Spleen (tissue), 11 donors: ENCODE measurements at regions not wholly inside any gene's neighbourhood (a gene's known extent, or its start where the extent isn't known, plus 50 kb on each side); places are given as distances from the start of the nearest gene placed in this dataset.
A peak's percentile ranks its signal among the peaks of the same experiment; 100 is the strongest.

Source experiments
- DNase-seq: peaks from one replicate; pipeline ENCODE4 v3.0.0-alpha.2; 2020
- H3K27ac ChIP-seq, 8 donors: fragments of 200-600 bp; sonication (generic) in 7 of 8; 1 replicate in 4 of 8; 2 replicates in 4 of 8; pipeline versions ENCODE4 v1.5.0 to v1.8.0; 2016 to 2021; ENCODE audit warnings: inconsistent platforms in 4 of 8, mild to moderate bottlenecking in 4 of 8, moderate library complexity in 1 of 8
- H3K27me3 ChIP-seq, 7 donors: fragments of 200-600 bp; sonication (generic) in 6 of 7; replicated peaks in 1 of 7; 1 replicate in 4 of 7; 2 replicates in 3 of 7; pipeline versions ENCODE4 v1.5.0 to v1.8.0; 2016 to 2021; ENCODE audit warnings: inconsistent platforms in 3 of 7, mild to moderate bottlenecking in 1 of 7
- H3K36me3 ChIP-seq, 6 donors: fragments of 200-600 bp; sonication (generic) in 5 of 6; 1 replicate in 4 of 6; 2 replicates in 2 of 6; pipeline versions ENCODE4 v1.5.0 to v1.8.0; 2016 to 2021; ENCODE audit warnings: inconsistent platforms in 2 of 6
- H3K4me1 ChIP-seq, 6 donors: fragments of 200-600 bp; sonication (generic) in 5 of 6; 1 replicate in 3 of 6; 2 replicates in 3 of 6; pipeline versions ENCODE4 v1.5.0 to v1.8.0; 2016 to 2021; ENCODE audit warnings: inconsistent platforms in 3 of 6
- H3K4me3 ChIP-seq, 8 donors: fragments of 200-600 bp; sonication (generic) in 7 of 8; 1 replicate in 4 of 8; 2 replicates in 4 of 8; pipeline versions ENCODE4 v1.5.0 to v1.8.0; 2016 to 2021; ENCODE audit warnings: inconsistent platforms in 4 of 8, mild to moderate bottlenecking in 4 of 8, moderate library complexity in 2 of 8
- H3K9me3 ChIP-seq, 8 donors: fragments of 200-600 bp; sonication (generic) in 7 of 8; 1 replicate in 4 of 8; 2 replicates in 4 of 8; pipeline versions ENCODE4 v1.5.0 to v1.8.0; 2016 to 2021; ENCODE audit warnings: inconsistent platforms in 4 of 8
- CTCF ChIP-seq, 11 experiments: fragments of 200-600 bp in 7 of 11; fragments of 450-650 bp in 4 of 11; sonication (generic) in 4 of 11; IDR thresholded peaks in 8 of 11; conservative IDR thresholded peaks in 3 of 11; 1 replicate in 7 of 11; 2 replicates in 4 of 11; pipeline versions ENCODE4 v1.4.0 to v1.8.0; 2016 to 2021; ENCODE audit warnings: antibody characterized with exemption in 11 of 11, inconsistent platforms in 4 of 11, mild to moderate bottlenecking in 1 of 11
- POLR2A ChIP-seq, 3 donors: fragments of 450-650 bp; IDR thresholded peaks; one replicate each; pipeline ENCODE4 v1.5.1; 2017; ENCODE audit warnings: antibody characterized with exemption in 3 of 3, mild to moderate bottlenecking in 1 of 3
- POLR2AphosphoS5 ChIP-seq, 3 donors: sonication (generic); formaldehyde crosslinking; IDR thresholded peaks; one replicate each; pipeline ENCODE4 v1.5.1; 2017; ENCODE audit warnings: antibody characterized with exemption in 3 of 3
- WGBS, 5 donors: extraction: QIAGEN DNeasy Blood & Tissue Kit in 3 of 5; methylation state at CpG; one replicate each; pipeline versions ENCODE4 v1.1.5 to v1.1.7; 2013 to 2018; 5-methylcytosine and 5-hydroxymethylcytosine counted together
- intact Hi-C: fragments of 100-400 bp; cut with DNase I; formaldehyde crosslinking; loops from one replicate; pipeline ENCODE4 v1.15.0; 2023; ENCODE audit warnings: low total_unique reads
- donor health status: healthy with polysubstance abuse.
- donor health status: DM: no; HTN: no; CAD: no; lungs with moderate emphysema.
- donor health status: DM: no; HTN: no; CAD: no.
- donor health status: Bipolar disorder and iron deficiency.
- donor health status: healthy.
- donor health status: DM: no; HTN: no; CAD: no.
- donor health status: DM: yes; HTN: yes; CAD: no.

- no peak overlapping the region for H3K27ac ChIP-seq
- whole genome bisulfite sequencing, 5 donors, result 58 to 85% (median 74%) methylated on average over 2 of the region's 2 CpGs
- no peak for DNase-seq
- no peaks in the 10 kb centered on the region for H3K36me3 ChIP-seq
- H3K4me3 ChIP-seq, result no peak overlapping the region
- no peaks in the 10 kb centered on the region for H3K4me1 ChIP-seq
- no peaks in the 10 kb centered on the region for H3K27me3 ChIP-seq
- intact Hi-C loops, result no loop called here
- peaks cover 0 to 26% (median 4%) of the 10 kb centered on the region in 8 donors for H3K9me3 ChIP-seq
- no peak for TF ChIP-seq POLR2AphosphoS5 (IDR thresholded peaks at IDR 0.05)
- no peak for TF ChIP-seq POLR2A (IDR thresholded peaks at IDR 0.05)
- no peak for TF ChIP-seq CTCF (IDR thresholded peaks at IDR 0.05 in 8 of 11, conservative IDR thresholded peaks at IDR 0.05 in 3 of 11)
These were observed 1165.1 kb upstream of the USP15 start for GRCh38 chr12:61095111-61095510.

GRCh38 chr12:61098031-61098580 lies 1162.1 kb upstream of the USP15 start:
- intact Hi-C loops, result no loop called here
- Histone ChIP-seq H3K4me3 (no peak overlapping the region), H3K9me3 (peaks cover 0 to 39% (median 19%) of the 10 kb centered on the region in 8 donors), H3K27me3 (no peaks in the 10 kb centered on the region), H3K36me3 (no peaks in the 10 kb centered on the region), H3K4me1 (no peaks in the 10 kb centered on the region), H3K27ac (no peak overlapping the region)
- peak; percentile 38 for DNase-seq
- TF ChIP-seq CTCF (IDR thresholded peaks at IDR 0.05 in 8 of 11, conservative IDR thresholded peaks at IDR 0.05 in 3 of 11) (no peak), POLR2AphosphoS5 (IDR thresholded peaks at IDR 0.05) (no peak), POLR2A (IDR thresholded peaks at IDR 0.05) (no peak)
- 57 to 82% (median 64%) methylated on average over 7 of the region's 7 CpGs for WGBS, 5 donors

DNA sequence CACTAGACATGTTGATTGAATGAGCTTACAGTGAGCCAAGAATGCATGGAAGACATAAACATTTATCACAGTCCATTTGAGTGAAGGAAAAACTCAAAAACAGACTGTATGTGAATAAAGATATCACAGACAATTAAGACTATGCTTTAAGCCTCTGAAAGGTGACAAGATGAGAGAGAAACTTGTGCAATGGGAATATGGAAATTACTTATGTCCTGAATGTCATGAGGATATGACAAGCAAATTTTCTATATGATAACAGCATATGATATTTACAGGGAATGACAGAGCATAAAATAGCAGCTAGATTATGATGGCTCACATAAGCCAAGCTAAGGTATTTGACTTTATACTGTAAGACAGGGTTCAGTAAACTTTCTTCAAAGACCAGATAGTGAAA lies 1153.1 kb upstream of the USP15 start:
- Histone ChIP-seq H3K4me3 (no peak overlapping the region), H3K27ac (no peak overlapping the region), H3K4me1 (no peaks in the 10 kb centered on the region), H3K36me3 (no peaks in the 10 kb centered on the region), H3K27me3 (no peaks in the 10 kb centered on the region), H3K9me3 (peaks cover 3 to 46% (median 38%) of the 10 kb centered on the region in 8 donors)
- TF ChIP-seq POLR2AphosphoS5 (IDR thresholded peaks at IDR 0.05) (no peak), POLR2A (IDR thresholded peaks at IDR 0.05) (no peak), CTCF (IDR thresholded peaks at IDR 0.05 in 8 of 11, conservative IDR thresholded peaks at IDR 0.05 in 3 of 11) (no peak)
- intact Hi-C loops, result no loop called here
- DNase-seq, result no peak

GRCh38 chr12:61111218-61111617 lies 1149.0 kb upstream of the USP15 start:
- TF ChIP-seq POLR2A (IDR thresholded peaks at IDR 0.05) (no peak), POLR2AphosphoS5 (IDR thresholded peaks at IDR 0.05) (no peak), CTCF (IDR thresholded peaks at IDR 0.05 in 8 of 11, conservative IDR thresholded peaks at IDR 0.05 in 3 of 11) (no peak)
- 66 to 93% (median 78%) methylated on average over 1 of the region's 1 CpG for WGBS, 5 donors
- no peaks in the 10 kb centered on the region for H3K36me3 ChIP-seq
- DNase-seq, result no peak
- no peaks in the 10 kb centered on the region for H3K4me1 ChIP-seq
- no peaks in the 10 kb centered on the region for H3K27me3 ChIP-seq
- no peak overlapping the region for H3K4me3 ChIP-seq
- no peak overlapping the region for H3K27ac ChIP-seq
- intact Hi-C loops, result no loop called here
- peaks cover 0 to 31% (median 14%) of the 10 kb centered on the region in 8 donors for H3K9me3 ChIP-seq
